Amygdala (tissue), 56 donors: ENCODE measurements at regions not wholly inside any gene's neighbourhood (a gene's known extent, or its start where the extent isn't known, plus 50 kb on each side); places are given as distances from the start of the nearest gene placed in this dataset.
"Not testable (repeated sequence)": the region's sequence is repeated elsewhere in the genome, so short reads cannot be mapped to it uniquely, and the experiment has no call there.

Experiments used
- DNase-seq, 56 donors: peaks; one replicate each; lab custom pipeline; 2025; lab: John Stamatoyannopoulos, UW

DNA sequence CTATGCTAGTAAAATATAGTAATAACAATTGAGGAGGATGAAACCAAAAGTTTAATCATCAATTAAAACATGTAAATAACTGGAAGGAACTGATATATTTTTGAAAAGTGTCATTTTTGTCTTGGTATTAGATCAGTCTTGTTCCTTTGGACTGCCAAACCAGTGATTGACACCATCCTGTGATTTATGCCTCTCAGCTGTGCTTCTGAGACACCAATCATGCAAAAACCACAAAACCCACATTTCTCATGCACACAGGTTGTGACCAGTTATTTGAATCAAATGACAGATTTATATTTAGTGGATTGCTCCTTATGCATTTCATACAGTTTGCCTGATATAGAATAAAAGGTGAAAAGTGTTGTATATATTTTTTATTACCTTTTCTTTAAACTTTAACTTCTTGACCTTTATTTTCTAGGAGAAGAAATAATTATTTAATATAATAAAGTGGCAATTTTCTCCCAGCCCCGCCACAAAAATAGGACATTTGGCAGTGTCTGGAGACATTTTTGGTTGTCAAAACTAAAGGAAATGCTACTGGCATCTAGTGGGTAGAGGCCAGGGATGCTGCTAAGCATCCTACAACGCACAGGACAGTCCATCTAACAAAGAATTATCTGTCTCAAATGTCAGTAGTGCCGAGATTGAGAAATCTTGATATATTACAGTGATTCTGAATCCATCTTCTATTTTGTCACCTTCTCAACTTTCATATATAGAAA lies 383.6 kb downstream of the BCKDHB start:
- no peak for DNase-seq

DNA sequence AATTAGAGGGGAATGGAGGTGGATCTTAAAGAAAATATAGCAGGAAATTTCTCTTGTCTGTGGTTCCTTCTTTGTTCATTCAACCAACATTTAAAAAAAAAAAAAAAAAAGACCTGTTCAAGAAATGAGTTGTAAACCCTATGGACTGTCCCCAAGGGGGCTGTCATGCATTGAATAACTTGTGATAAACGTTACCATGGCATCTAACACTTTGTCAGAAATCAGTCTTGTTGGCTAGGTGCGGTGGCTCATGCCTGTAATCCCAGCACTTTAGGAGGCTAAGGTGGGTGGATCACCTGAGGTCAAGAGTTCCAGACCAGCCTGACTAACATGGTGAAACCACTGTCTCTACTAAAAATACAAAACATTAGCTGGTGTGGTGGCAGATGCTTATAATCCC lies 381.7 kb downstream of the BCKDHB start:
- DNase-seq, result no peak

DNA sequence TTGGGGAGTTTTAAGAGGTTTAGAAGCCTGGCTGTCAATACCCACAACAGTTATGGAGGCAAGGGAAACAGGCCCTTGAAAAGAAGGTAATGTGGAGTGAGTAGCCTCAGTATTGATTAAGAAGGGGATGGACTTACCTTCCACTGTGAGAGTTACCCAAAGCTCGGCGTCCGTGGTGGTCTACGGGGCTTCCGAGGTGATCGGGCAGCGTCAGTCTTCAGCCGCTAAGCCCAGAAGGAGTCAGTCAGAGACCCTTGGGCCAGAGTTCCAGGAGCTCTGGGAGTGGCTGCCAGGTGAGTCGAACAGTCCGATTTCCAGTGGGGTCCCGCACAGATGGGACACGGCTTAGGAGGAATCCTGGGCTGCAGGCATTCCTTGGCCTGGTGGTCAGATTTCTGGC lies 379.0 kb downstream of the BCKDHB start:
- not testable (repeated sequence) for DNase-seq

DNA sequence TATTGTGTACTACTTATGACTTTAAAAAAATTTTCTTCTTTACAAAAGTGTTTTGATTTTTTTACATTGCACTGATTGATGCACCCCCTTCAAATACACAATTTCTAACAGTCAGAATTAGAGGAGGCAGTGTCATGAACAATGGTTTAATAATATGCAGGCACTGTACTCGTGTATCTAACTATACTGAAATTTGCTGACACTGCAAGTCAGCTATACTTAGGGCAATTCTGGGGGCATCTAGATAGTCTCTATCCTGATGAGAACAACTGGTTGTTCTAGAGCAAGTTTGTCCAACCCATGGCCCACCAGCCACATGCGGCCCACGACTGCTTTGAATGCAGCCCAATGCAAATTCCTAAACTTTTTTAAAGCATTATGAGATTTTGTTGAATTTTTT lies 375.6 kb downstream of the BCKDHB start:
- DNase-seq, result no peak

DNA sequence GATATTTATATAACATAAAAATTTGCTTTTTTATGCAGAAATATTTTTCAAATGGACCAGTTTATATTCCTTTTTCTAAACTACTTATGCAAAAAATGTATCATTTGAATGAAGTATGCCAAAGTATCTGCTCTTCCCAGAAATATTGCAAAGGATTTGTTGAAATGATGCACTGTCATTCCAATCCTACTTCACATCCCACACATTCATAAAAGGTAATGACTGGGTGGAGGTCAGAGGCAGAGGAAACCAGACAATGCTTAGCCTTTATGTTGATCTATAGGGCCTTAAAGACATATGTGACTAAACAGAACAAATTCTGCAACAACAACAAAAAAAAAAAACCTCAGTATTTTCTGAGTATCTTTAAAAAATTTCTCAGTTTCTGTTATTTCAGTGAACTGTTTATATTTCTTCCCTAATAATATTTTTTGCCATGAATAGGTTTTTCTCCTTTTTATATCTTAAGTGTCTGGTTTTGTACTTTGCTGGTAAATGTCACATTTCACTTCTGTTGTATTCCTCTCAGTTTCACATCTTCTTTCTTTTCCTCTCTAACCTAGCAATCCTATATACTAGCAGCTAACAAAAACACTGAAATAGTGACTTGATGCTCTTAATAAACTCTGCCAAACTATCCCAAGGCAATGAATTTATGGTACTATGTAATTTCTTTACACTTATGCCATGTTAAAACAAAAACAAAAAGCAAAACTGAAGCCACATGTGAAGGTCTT lies 374.1 kb downstream of the BCKDHB start:
- no peak for DNase-seq

DNA sequence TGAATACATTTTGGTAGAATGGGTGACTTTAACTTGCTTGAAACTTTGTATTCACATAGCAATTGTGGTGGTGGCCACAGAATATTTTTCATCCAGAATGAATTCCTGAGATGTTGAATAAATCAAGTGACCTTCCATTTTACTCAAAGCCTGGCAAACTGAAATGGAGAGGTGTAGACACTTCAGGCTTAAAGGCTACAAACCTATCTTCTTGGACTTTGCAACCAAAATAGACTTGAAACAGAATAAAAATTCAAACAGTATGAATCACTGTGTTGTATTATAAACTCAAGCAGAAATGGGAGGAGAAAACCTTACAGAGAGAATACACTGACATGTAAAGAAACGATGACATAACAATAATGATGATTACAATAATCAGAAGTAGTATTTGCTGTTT lies 371.6 kb downstream of the BCKDHB start:
- DNase-seq, result no peak

DNA sequence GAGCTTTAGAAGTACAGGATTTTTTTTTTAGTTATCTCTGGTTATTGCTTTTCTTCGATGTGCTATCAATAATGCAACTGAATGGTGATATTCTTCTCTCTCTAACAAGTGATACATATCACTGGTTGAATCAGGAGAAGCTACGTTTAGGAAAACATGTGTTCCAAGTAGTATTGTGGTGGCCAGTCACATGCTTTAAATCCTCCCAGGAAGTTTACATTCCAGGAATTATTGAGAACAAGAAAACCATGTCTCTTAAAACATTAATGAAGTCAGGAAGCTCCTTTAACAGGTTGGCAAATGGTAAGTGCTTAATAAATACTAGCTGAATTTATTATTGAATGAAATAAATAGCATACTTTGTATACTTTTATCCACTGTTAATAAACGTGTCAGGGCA lies 371.1 kb downstream of the BCKDHB start:
- no peak for DNase-seq

DNA sequence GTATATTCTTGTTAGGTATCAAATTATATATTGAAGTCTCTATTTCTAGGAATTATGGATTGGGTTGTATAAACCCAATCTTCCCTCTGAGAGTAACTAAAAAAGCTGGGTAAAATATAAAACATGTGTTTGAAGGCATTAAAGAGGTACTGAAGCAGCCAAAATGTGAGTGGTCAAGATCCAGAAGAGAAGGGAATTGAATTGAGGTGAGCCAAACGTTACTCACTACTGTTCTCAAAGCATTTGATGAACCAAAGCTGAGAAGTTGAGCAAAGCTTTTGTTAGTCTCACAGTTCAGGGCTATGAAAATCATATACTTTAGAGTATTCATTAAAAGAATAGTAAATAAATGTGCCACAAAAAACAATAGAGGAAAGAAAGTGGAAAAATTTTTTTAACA lies 365.8 kb downstream of the BCKDHB start:
- no peak for DNase-seq

DNA sequence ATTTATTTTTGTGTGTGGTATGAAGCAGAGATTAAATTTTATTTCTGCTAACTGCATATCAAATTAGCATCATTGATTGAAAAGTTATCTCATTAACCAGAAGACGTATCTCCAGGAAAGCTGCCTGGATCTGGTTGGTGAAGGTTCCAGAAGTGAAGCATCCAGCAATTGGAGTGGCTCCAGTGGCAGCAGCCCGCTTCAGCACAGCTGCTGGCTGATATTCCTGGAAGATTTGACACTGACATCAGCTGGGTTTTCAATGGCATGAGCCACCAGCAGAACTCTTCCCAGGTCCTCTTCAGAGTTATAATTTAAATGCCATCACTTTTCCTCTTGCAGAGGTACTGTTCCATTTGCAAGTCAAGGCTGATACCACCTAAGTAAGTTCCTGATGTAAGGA lies 363.5 kb downstream of the BCKDHB start:
- DNase-seq, result no peak

DNA sequence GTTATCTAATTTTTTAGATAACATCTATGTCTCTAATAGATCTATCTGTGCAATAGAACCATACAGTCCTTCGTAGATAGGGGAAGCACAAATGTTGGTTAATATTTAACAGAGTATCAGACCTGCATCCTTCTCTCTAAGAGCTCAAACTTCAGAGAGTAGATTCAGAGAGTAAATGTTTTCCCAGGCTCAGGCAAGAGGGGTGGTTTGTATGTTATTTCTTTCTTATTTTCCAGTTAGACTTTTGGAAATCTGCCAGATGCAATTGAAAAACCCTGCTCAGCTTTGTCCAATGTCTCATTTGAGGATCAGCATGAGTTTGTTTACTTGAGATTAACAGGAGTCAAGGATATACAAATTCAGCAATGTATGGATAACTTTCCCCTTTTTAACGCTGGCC lies 361.9 kb downstream of the BCKDHB start:
- no peak for DNase-seq

DNA sequence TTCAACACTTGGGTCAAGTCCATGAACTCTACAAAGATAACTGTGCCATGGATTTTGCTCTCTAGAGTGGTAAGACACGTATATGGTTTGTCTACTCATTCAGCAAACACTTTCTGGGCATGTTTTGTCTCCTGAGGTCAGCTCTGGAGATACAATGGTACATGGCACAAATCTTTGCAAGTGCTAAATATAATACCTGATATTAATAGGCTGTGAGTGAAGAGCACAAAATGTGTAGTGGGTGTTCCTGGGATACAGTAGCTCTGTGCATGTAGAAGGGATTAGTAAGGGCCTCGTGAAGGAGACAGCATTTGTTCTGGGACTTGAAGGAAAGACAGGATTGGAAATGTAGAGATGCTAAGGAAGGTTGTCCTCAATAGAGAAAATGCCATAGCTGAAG lies 360.9 kb downstream of the BCKDHB start:
- no peak for DNase-seq

DNA sequence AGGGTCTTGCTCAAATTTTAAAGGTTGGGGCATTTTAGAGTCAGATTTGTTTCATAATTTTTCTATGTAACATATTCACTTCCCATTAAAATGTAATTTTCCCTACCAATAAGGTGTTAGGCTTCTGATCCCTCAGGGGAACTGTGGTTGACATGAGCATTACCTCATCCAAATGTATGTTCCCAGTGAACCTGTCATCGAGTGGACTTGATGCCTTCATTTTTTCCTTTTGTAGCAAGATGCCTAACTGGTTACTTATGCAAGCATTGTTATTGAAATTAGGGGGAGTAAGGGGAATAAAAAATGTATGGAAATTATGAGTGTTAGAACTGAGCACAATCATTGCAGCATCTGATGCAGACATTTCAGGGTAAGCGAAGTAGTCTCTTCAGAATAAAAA lies 360.5 kb downstream of the BCKDHB start:
- no peak for DNase-seq

DNA sequence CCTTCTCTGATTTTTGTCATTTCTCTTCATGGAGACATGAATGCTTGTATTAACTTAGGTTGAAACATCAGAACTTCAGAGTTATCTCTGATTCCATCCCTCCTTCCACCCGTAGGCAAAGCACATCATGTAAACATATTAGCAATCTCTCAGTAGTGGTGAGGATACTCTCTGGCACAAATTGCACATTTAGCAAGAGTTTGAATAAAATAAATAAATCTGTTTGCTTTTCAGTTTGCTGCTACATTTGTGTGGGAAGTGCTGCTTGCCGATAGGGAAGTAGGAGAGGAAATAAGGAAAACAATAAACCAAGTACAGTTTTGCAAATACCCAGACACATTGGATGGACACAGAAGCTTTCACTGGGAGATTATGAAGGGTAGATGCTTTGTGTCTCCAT lies 359.0 kb downstream of the BCKDHB start:
- DNase-seq, result no peak

DNA sequence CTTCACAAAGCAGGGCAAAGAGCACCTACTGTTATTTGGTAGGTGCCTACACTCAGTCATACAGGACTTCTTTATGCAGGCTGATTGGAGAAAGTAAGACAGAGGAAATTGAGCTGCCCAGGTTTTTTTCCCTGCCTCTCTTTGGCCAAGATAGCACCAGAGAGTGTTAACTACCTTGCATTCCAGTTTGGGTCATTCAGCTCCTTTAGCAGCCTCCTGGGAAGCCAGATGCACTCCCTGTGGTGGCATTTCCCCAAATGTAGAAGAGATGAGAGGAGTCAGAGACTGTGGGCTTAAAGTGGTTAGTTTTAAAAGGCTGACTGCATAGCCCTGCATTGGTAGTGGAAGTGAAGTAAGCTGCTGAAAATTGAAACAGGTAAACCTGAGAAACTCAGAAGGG lies 358.4 kb downstream of the BCKDHB start:
- no peak for DNase-seq

DNA sequence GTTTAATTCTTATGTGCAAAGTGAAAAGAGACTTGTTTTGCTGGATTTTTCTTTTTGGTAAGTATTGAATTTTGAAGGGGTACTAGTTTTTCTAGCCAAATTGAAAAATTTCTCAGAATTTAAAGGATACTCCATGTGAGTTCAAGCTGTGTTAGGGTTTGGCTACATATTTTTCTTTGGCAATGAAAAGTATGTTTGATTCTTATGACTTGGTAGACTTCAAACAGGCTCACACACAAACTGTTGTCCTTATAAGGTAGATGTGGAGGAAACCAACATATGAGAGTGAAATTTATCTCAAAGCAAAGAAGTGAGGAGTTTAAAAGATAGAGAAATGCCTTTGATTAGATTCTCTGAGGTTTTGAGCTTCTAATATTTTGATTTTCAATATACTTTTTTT lies 356.7 kb downstream of the BCKDHB start:
- DNase-seq, result no peak

DNA sequence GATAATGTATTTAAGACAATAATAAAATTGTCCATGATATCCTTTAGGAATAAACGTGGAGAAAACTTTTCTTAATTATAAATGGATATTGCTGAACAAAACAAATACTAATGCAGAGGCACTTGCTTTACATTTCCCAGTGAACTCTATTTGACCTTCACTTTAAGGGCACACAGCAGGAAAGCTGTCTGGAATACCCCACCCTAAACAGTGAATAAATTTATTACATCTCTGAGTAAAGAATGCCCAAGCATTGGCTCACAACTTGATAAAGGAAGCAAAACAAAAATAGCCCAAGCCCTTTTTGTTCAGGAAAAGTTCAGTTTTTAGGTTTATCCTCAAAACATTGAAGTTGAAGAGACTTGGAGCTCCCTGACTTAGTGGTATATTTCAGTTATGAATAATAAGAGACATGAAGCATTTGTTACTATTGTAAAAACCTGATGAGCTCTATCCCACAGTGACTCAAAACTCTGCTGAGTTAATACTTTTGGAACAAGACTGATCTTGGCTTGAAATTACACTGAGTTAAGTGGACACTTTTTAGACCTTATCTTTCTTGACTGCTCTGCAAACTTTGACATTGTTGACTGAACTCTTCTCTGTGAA lies 353.9 kb downstream of the BCKDHB start:
- DNase-seq, result no peak

DNA sequence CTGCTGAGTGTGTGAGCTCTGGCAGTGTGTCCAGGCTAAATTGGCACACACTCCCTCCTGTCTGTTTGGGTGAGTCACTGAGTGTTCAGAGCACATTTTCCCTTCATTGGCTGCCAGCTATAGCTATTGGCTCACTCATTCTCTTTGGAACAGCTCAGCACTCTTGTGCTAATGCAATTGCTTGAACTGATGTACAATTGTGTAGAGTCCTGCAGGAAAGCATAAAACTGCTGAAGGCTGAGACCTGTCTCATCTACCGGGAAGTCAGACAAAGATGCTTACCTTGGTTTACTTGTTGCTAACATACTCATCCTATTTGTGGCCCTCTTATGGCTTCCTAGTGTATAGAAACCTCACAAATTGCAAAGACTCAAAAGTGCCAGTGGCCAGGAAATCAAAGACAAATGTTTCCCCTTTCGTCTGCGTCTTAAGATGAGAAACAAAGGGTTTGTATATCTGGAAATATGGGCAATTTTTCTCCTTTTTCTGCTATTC lies 351.0 kb downstream of the BCKDHB start:
- peak in 43 of 56 donors; percentile 1 to 70 (median 26) for DNase-seq

DNA sequence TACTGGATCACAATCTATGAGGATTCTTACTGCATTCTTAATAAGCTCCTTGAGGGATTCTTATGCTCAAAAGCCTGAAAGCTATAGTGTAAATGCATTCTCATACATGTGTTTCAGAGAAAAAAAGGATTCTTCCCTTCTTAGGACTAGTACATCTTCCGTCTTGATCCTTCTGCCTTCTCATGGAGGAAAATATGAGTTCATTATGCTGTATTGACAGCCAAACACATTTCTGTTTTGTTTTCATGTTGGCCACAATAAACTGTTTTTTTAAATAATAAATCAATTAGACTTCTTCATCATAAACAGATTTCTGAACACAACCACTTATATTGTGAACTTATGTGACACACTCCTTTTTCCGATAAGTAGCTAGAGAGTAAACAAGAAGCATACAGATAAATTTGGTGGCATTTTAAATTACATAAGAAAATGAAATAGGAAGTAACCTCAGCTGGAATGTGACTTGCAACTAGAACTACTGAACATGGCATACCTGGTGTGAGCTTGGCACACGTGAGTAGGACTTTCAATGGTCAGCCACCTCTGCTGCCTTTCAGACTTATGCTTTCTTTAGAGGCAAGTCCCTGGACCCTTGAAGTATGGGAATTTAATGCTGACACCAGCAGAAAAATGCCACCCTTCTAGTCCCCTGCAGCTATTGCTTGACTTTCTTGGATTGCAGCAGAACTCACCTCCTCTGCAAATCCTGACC lies 350.4 kb downstream of the BCKDHB start:
- DNase-seq, result peak in 1 of 56 donors; percentile 6

DNA sequence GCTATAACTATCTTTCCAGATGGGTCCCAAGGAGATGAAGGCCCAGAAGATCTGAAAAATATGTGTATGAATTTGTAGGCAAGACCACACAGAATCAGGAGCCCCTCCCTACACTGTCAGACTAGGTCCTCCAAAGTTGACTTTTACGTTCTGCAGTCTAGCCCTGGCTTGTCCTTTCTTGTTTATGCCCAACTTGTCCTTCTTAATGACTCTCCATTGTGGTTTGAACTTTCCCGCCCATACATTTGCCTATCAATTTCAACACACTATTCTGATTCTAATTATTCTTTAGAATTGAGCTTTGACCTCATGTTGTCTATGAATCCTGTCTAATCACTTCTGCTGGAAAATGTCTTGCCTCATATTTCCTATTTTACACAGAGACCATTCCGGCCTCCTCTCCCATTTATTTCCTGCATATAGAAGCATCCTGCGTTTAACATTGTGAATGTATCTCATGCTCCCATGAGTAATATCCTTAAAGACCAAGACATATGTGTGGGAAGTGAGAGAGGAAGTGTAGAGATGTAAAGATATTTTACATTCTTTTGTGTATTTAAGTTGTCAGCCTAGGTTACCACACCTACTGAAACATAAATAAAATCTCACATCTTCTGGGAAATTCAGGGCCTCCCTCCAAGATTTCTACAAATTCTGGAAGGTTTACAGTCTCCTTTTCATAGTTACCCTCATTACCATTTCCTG lies 348.3 kb downstream of the BCKDHB start:
- no peak for DNase-seq

DNA sequence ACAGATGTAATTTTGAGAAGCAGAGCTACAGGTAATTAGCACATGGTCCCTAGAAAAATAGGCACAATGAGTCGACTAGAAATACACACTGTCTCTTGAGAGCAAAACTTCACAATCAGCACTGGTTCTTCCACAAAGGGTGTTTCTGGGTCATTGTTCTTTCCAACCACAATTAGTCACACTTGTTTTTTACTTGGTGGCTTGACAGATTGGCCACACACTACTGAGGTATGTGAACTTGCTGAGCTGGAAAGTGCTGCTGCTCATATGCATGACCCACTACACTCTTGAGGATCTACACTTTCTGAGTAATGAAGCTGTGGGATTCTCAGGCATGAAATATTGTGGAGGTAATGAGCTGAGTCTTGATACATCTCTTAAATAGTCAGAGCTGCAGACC lies 347.7 kb downstream of the BCKDHB start:
- DNase-seq, result no peak
